ENCODE measurements at regions not wholly inside any gene's neighbourhood (a gene's known extent, or its start where the extent isn't known, plus 50 kb on each side); places are given as distances from the start of the nearest gene placed in this dataset.

DNA sequence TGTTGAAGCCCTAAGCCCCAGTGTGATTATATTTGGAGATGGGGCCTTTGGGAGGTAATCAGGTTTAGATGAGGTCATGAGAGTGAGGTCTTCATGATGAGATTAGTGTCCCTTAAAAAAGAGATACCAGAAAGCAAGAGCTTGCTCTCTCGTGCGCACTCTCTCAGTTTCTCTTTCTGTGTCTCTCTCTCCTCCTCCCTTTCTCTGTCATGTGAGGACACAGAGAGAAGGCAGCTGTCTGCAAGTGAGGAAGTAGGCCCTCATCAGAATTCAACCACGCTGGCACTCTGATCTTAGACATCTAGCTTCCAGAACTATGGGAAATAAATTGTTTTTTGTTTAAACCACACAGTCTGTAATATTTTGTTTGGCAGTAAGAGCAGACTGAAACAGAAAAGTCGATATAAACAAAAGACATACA is 180.5 kb downstream of the IBTK start:
- Histone ChIP-seq H3K4me3 (no peak overlapping the region), H3K9me3 (ENCODE audit: low read depth) (no peaks in the 10 kb centered on the region), H3K27me3 (no peaks in the 10 kb centered on the region), H3K27ac (no peak overlapping the region), H3K4me1 (ENCODE audit: low read depth) (no peaks in the 10 kb centered on the region), H3K36me3 (no peaks in the 10 kb centered on the region)
- TF ChIP-seq, protein P1, sequence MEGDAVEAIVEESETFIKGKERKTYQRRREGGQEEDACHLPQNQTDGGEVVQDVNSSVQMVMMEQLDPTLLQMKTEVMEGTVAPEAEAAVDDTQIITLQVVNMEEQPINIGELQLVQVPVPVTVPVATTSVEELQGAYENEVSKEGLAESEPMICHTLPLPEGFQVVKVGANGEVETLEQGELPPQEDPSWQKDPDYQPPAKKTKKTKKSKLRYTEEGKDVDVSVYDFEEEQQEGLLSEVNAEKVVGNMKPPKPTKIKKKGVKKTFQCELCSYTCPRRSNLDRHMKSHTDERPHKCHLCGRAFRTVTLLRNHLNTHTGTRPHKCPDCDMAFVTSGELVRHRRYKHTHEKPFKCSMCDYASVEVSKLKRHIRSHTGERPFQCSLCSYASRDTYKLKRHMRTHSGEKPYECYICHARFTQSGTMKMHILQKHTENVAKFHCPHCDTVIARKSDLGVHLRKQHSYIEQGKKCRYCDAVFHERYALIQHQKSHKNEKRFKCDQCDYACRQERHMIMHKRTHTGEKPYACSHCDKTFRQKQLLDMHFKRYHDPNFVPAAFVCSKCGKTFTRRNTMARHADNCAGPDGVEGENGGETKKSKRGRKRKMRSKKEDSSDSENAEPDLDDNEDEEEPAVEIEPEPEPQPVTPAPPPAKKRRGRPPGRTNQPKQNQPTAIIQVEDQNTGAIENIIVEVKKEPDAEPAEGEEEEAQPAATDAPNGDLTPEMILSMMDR (IDR thresholded peaks at IDR 0.05; ENCODE audit: low read depth, low read length): no peak
- peak in 1 of 2 donors; percentile 37 for DNase-seq (ENCODE audit: low read depth in 1 of 2, low spot score in 1 of 2)

DNA sequence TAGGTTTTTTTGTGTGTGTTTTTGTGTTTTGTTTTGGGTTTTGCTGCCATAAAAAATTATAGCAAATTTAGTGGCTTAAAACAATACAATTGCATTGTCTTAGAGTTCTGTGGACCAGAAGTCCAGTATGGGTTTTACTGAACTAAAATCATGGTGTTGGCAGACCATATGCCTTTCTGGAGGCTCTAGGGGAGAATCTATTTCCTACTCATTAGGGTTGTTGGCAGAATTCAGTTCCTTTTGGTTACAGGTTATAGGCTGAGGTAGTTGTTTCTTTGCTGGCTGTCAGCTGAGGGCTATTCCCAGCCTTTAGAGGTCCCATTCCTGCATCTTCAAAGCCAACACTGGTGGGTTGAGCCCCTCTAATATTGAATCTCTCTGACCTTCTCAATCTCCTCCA is 181.3 kb downstream of the IBTK start:
- H3K4me3 ChIP-seq: no peak overlapping the region
- no peak for DNase-seq (ENCODE audit: low read depth in 1 of 2, low spot score in 1 of 2)
- H3K4me1 ChIP-seq (ENCODE audit: low read depth): no peaks in the 10 kb centered on the region
- TF ChIP-seq, protein P1 (IDR thresholded peaks at IDR 0.05; ENCODE audit: low read depth, low read length): no peak
- H3K9me3 ChIP-seq (ENCODE audit: low read depth): no peaks in the 10 kb centered on the region
- H3K36me3 ChIP-seq: no peaks in the 10 kb centered on the region
- no peaks in the 10 kb centered on the region for H3K27me3 ChIP-seq
- H3K27ac ChIP-seq: no peak overlapping the region

DNA sequence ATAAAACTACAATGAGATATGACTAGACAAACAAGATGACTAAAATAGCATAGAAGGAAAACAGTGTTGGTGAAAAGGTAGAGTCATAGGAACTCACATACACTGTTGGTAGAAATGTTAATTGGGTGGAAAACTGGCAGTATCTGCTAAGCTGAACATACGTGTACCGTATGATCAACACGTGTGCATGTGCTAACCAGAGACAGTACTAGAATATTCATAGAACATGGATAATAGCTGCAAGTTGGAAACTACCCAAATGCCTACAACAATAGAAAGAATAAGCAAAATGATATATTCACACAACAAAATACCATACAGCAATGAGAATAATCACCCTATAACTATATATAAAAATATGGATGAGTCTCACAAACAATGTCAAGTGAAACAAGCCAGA is 184.0 kb downstream of the IBTK start:
- Histone ChIP-seq H3K27me3 (no peaks in the 10 kb centered on the region), H3K4me3 (no peak overlapping the region), H3K27ac (no peak overlapping the region), H3K4me1 (ENCODE audit: low read depth) (no peaks in the 10 kb centered on the region), H3K36me3 (no peaks in the 10 kb centered on the region), H3K9me3 (ENCODE audit: low read depth) (no peaks in the 10 kb centered on the region)
- TF ChIP-seq, protein P1 (IDR thresholded peaks at IDR 0.05; ENCODE audit: low read depth, low read length): no peak
- DNase-seq (ENCODE audit: low read depth in 1 of 2, low spot score in 1 of 2): no peak

DNA sequence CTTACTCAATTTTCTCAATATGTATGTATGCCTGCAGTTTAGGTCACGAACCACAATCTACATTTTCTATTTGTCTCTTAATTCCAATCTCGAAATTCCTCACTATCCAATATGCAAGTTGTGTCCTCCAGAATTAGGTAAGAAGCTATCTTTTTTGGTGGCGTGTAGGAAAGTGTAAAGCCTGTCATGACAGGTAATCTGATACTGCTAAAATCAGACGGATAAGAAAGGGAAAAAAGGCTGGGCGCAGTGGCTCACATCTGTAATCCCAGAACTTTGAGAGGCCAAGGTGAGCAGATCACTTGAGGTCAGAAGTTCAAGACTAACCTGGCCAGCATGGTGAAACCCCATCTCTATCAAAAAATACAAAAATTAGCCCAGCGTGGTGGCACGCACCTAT is 185.3 kb downstream of the IBTK start:
- TF ChIP-seq, protein P1 (IDR thresholded peaks at IDR 0.05; ENCODE audit: low read depth, low read length): no peak

DNA sequence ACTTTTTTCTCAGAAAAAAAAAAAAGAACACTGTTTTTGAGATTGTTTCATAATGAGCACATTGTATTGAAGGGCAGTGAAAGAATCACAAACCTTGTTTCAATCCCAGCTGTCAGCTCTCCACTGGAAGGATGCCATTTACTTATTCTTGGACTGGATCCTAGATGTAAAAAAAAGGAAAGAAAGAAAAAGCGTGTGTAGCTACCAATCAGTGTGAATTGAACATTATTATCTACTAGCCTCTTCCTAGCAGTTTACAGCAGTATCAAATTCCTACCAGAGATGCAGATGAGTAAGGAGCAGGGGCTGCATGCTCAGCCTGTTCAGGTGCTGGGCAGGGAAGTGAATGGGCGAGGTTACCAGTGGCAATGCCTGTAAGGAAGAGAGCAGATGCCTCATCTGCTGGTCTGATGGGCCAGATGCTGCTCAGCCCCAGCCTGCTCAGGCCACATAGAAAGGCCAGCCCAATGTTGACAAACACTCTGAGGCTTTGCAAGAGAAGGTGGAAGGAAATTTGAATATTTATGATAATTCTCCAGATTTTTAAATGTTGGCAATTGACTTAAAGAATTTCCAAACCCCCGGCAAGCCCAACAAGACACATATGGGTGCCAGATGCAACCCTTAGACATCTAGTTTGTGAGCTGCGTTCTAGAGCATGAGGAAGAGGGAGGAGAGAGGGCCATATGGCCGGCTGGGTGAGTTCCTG is 189.5 kb downstream of the IBTK start:
- H3K36me3 ChIP-seq: no peaks in the 10 kb centered on the region
- no peak overlapping the region for H3K4me3 ChIP-seq
- DNase-seq (ENCODE audit: low read depth in 1 of 2, low spot score in 1 of 2): peak in 1 of 2 donors; percentile 79
- no peaks in the 10 kb centered on the region for H3K9me3 ChIP-seq (ENCODE audit: low read depth)
- H3K27ac ChIP-seq: no peak overlapping the region
- H3K27me3 ChIP-seq: no peaks in the 10 kb centered on the region
- no peaks in the 10 kb centered on the region for H3K4me1 ChIP-seq (ENCODE audit: low read depth)
- TF ChIP-seq, protein P1 (IDR thresholded peaks at IDR 0.05; ENCODE audit: low read depth, low read length): no peak

More for the DNA sequence above, 185.3 kb downstream of the IBTK start:
- Histone ChIP-seq H3K27ac (no peak overlapping the region), H3K4me3 (no peak overlapping the region), H3K4me1 (ENCODE audit: low read depth) (no peaks in the 10 kb centered on the region), H3K36me3 (no peaks in the 10 kb centered on the region), H3K9me3 (ENCODE audit: low read depth) (no peaks in the 10 kb centered on the region), H3K27me3 (no peaks in the 10 kb centered on the region)
- DNase-seq (ENCODE audit: low read depth in 1 of 2, low spot score in 1 of 2): no peak
